HCT116 (cell line): ENCODE measurements at regions not wholly inside any gene's neighbourhood (a gene's known extent, or its start where the extent isn't known, plus 50 kb on each side); places are given as distances from the start of the nearest gene placed in this dataset.
"Not testable (repeated sequence)": the region's sequence is repeated elsewhere in the genome, so short reads cannot be mapped to it uniquely, and the experiment has no call there.

Source experiments
- EGR1 ChIP-seq: IDR thresholded peaks from 2 replicates; pipeline ENCODE4 v1.6.1; 2012; ENCODE audit warnings: low read depth
- REST ChIP-seq: IDR thresholded peaks from 2 replicates; pipeline ENCODE4 v1.6.1; 2012; ENCODE audit warnings: low read depth
- TF ChIP-seq, protein P1 (sequence below), 3 experiments: fragments of 200-600 bp in 1 of 3; sonication (generic) in 1 of 3; IDR thresholded peaks in 2 of 3; conservative IDR thresholded peaks in 1 of 3; 2 replicates each; pipeline ENCODE4 v1.5.1; 2012 to 2017; ENCODE audit warnings: low read depth in 2 of 3, low read length in 2 of 3, antibody characterized with exemption in 1 of 3, borderline replicate concordance in 1 of 3, control low read depth in 1 of 3, mild to moderate bottlenecking in 1 of 3, mixed read lengths in 1 of 3, mixed run types in 1 of 3, moderate library complexity in 1 of 3; ENCODE audit not compliant: insufficient read depth in 1 of 3

GRCh38 chr9:62843145-62843544 is 1653.3 kb downstream of the SPATA31A7 start:
- TF ChIP-seq, protein P1, sequence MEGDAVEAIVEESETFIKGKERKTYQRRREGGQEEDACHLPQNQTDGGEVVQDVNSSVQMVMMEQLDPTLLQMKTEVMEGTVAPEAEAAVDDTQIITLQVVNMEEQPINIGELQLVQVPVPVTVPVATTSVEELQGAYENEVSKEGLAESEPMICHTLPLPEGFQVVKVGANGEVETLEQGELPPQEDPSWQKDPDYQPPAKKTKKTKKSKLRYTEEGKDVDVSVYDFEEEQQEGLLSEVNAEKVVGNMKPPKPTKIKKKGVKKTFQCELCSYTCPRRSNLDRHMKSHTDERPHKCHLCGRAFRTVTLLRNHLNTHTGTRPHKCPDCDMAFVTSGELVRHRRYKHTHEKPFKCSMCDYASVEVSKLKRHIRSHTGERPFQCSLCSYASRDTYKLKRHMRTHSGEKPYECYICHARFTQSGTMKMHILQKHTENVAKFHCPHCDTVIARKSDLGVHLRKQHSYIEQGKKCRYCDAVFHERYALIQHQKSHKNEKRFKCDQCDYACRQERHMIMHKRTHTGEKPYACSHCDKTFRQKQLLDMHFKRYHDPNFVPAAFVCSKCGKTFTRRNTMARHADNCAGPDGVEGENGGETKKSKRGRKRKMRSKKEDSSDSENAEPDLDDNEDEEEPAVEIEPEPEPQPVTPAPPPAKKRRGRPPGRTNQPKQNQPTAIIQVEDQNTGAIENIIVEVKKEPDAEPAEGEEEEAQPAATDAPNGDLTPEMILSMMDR (IDR thresholded peaks at IDR 0.05 in 2 of 3, conservative IDR thresholded peaks at IDR 0.05 in 1 of 3; ENCODE audit: borderline replicate concordance in 1 of 3, insufficient read depth in 1 of 3, low read depth in 2 of 3, low read length in 2 of 3) = not testable (repeated sequence)
- not testable (repeated sequence) for TF ChIP-seq EGR1, REST
